A549 (cell line): ENCODE measurements at regions not wholly inside any gene's neighbourhood (a gene's known extent, or its start where the extent isn't known, plus 50 kb on each side); places are given as distances from the start of the nearest gene placed in this dataset.

Experiments
- ATAC-seq, 2 experiments: fragments of 200-7000 bp in 1 of 2; fragments of >200 bp in 1 of 2; cut with Nextera tagmentation in 1 of 2; cut with Tn5 transposase in 1 of 2; 3 replicates each; pipeline versions ENCODE4 v1.8.0 to v1.9.1; 2018 to 2020; ENCODE audit warnings: mild to moderate bottlenecking in 1 of 2, moderate library complexity in 1 of 2
- CTCF ChIA-PET: fragments of 300-600 bp; sonication (Branson Sonifier 250); formaldehyde crosslinking; extraction: SDS; loops from one replicate; lab custom pipeline; 2021; ENCODE audit warnings: antibody characterized with exemption, inconsistent platforms; lab: Yijun Ruan, JAX
- POLR2A ChIA-PET: fragments of 350-600 bp; formaldehyde crosslinking; extraction: SDS; loops from one replicate; lab custom pipeline; 2021; ENCODE audit warnings: antibody characterized with exemption, inconsistent platforms; lab: Yijun Ruan, JAX
- DNase-seq, 2 experiments: peaks; one replicate each; pipeline versions ENCODE4 v3.0.0 to v3.0.0-alpha.2; 2011 to 2016; ENCODE audit warnings: low read depth in 1 of 2, low spot score in 1 of 2
- FAIRE-seq: peaks from 2 replicates; lab custom pipeline; 2011; peaks lifted over from hg19 to GRCh38; lab: Jason Lieb, UNC
- H3K27ac ChIP-seq, 2 experiments: fragments of >200 bp; sonication (Bioruptor Twin); formaldehyde crosslinking; 3 replicates each; pipeline ENCODE4 v1.5.1; 2016 to 2017
- H3K4me1 ChIP-seq: fragments of >200 bp; sonication (Bioruptor Twin); formaldehyde crosslinking; 3 replicates; pipeline ENCODE4 v1.6.1; 2016
- H3K4me2 ChIP-seq: fragments of >200 bp; sonication (Bioruptor Twin); formaldehyde crosslinking; 3 replicates; pipeline ENCODE4 v1.6.1; 2016
- H3K4me3 ChIP-seq: fragments of >200 bp; sonication (Bioruptor Twin); formaldehyde crosslinking; 3 replicates; pipeline ENCODE4 v1.5.1; 2016
- H3K9me3 ChIP-seq: fragments of >200 bp; sonication (Bioruptor Twin); formaldehyde crosslinking; 3 replicates; pipeline ENCODE4 v1.6.1; 2016
- CBX8 ChIP-seq: fragments of 200-600 bp; sonication (generic); IDR thresholded peaks from 2 replicates; pipeline ENCODE4 v1.6.1; 2016
- CEBPB ChIP-seq, 2 experiments: fragments of >200 bp in 1 of 2; sonication (Bioruptor Twin) in 1 of 2; formaldehyde crosslinking in 1 of 2; IDR thresholded peaks; 2 replicates each; pipeline ENCODE4 v1.6.1; 2012 to 2016
- CHD4 ChIP-seq: fragments of 200-600 bp; sonication (generic); IDR thresholded peaks from 2 replicates; pipeline ENCODE4 v1.6.1; 2016; ENCODE audit warnings: antibody characterized with exemption, mild to moderate bottlenecking, borderline replicate concordance
- E2F6 ChIP-seq: IDR thresholded peaks from 2 replicates; pipeline ENCODE4 v1.6.1; 2012; ENCODE audit warnings: low read depth, borderline replicate concordance
- EHMT2 ChIP-seq: fragments of 200-600 bp; sonication (generic); IDR thresholded peaks from 2 replicates; pipeline ENCODE4 v1.6.1; 2016; ENCODE audit warnings: antibody characterized with exemption, low read depth, mild to moderate bottlenecking, moderate library complexity
- ELK1 ChIP-seq: fragments of 150-350 bp; IDR thresholded peaks from 2 replicates; pipeline ENCODE4 v1.6.1; 2014; ENCODE audit warnings: low read depth, mild to moderate bottlenecking, low read length
- HMGXB4 ChIP-seq: fragments of 250-450 bp; sonication (Bioruptor Pico); IDR thresholded peaks from 2 replicates; pipeline ENCODE4 v1.5.0; 2021; ENCODE audit warnings: mild to moderate bottlenecking, moderate library complexity, borderline replicate concordance
- HOXB5 ChIP-seq: fragments of 250-450 bp; sonication (Bioruptor Pico); IDR thresholded peaks from 2 replicates; pipeline ENCODE4 v1.5.0; 2020; ENCODE audit warnings: mild to moderate bottlenecking, moderate library complexity
- JUNB ChIP-seq: fragments of >200 bp; sonication (Bioruptor Twin); formaldehyde crosslinking; IDR thresholded peaks from 2 replicates; pipeline ENCODE4 v1.6.1; 2016
- KDM5A ChIP-seq: fragments of 200-600 bp; sonication (generic); IDR thresholded peaks from 2 replicates; pipeline ENCODE4 v1.6.1; 2016; ENCODE audit warnings: antibody characterized with exemption, mild to moderate bottlenecking
- MAX ChIP-seq: IDR thresholded peaks from 2 replicates; pipeline ENCODE4 v1.6.1; 2012
- POLR2AphosphoS2 ChIP-seq: conservative IDR thresholded peaks from 2 replicates; pipeline ENCODE4 v1.6.1; 2012; ENCODE audit warnings: low read length, improper control_type of control experiment, inconsistent platforms
- RAD21 ChIP-seq, 2 experiments: fragments of >200 bp in 1 of 2; sonication (Bioruptor Twin) in 1 of 2; formaldehyde crosslinking in 1 of 2; IDR thresholded peaks in 1 of 2; conservative IDR thresholded peaks in 1 of 2; 2 replicates in 1 of 2; 3 replicates in 1 of 2; pipeline ENCODE4 v1.6.1; 2012 to 2018; ENCODE audit warnings: inconsistent platforms in 1 of 2
- RCOR1 ChIP-seq: fragments of 150-350 bp; IDR thresholded peaks from 2 replicates; pipeline ENCODE4 v1.6.1; 2014; ENCODE audit warnings: antibody characterized with exemption, low read length, low read depth
- RNF2 ChIP-seq: fragments of 200-600 bp; sonication (generic); IDR thresholded peaks from 2 replicates; pipeline ENCODE4 v1.6.1; 2016; ENCODE audit warnings: low read depth, mild to moderate bottlenecking, antibody characterized with exemption, moderate library complexity, borderline replicate concordance
- SREBF2 ChIP-seq: fragments of 450-650 bp; IDR thresholded peaks from 2 replicates; pipeline ENCODE4 v1.6.1; 2014; ENCODE audit warnings: mild to moderate bottlenecking, moderate library complexity
- USF2 ChIP-seq: fragments of 450-650 bp; IDR thresholded peaks from 2 replicates; pipeline ENCODE4 v1.6.1; 2014; ENCODE audit warnings: antibody characterized with exemption
- ZC3H11A ChIP-seq: fragments of 450-650 bp; IDR thresholded peaks from 2 replicates; pipeline ENCODE4 v1.6.1; 2014; ENCODE audit warnings: antibody characterized with exemption, mild to moderate bottlenecking
- ZFP36 ChIP-seq: fragments of 450-650 bp; IDR thresholded peaks from 2 replicates; pipeline ENCODE4 v1.6.1; 2014; ENCODE audit warnings: borderline replicate concordance; ENCODE audit not compliant: partially characterized antibody
- WGBS: methylation state at CpG from one replicate; pipeline ENCODE4 v1.1.6; 2017; ENCODE audit errors: missing lambda C conversion rate; 5-methylcytosine and 5-hydroxymethylcytosine counted together

- FAIRE-seq (no peak), DNase-seq (no peak)
- Histone ChIP-seq H3K9me3 (no peaks in the 10 kb centered on the region), H3K4me3 (no peak overlapping the region), H3K4me1 (no peaks in the 10 kb centered on the region), H3K27ac (no peak overlapping the region), H3K4me2 (no peak overlapping the region)
- CTCF ChIA-PET = interaction anchor here (0.5 to 8.1 kb wide), 10 partner anchors 8 to 165 kb away, joined by 3 to 69 read pairs (median 4); partner anchors contain the start of gene SDC1
- 89% methylated on average over 3 of the region's 3 CpGs for WGBS
- TF ChIP-seq SREBF2 = no peak
- TF ChIP-seq ZC3H11A = no peak
- no peak for TF ChIP-seq USF2
- no peak for TF ChIP-seq CBX8
- no peak for TF ChIP-seq CHD4
- TF ChIP-seq EHMT2 = no peak
- TF ChIP-seq POLR2AphosphoS2 = no peak
- TF ChIP-seq, all 56 proteins: peak for 0
- ATAC-seq = no peak
- POLR2A ChIA-PET = no interaction called here
These were observed 75.0 kb upstream of the LAPTM4A start for GRCh38 chr2:20126469-20126868.

GRCh38 chr2:20126040-20126439 is 74.6 kb upstream of the LAPTM4A start:
- DNase-seq = no peak
- TF ChIP-seq E2F6 (no peak), RNF2 (no peak), HMGXB4 (no peak), ELK1 (no peak), JUNB (no peak), KDM5A (no peak), USF2 (no peak)
- Histone ChIP-seq H3K4me2 (no peak overlapping the region), H3K4me3 (no peak overlapping the region), H3K4me1 (no peaks in the 10 kb centered on the region), H3K9me3 (no peaks in the 10 kb centered on the region), H3K27ac (no peak overlapping the region)
- no peak for FAIRE-seq
- 63% methylated on average over 3 of the region's 3 CpGs for WGBS
- ATAC-seq = no peak
- CTCF ChIA-PET = interaction anchor here (0.5 to 8.1 kb wide), 9 partner anchors 10 to 165 kb away, joined by 3 to 69 read pairs (median 3); partner anchors contain the start of gene SDC1
- POLR2A ChIA-PET = no interaction called here

- ATAC-seq = no peak
- Histone ChIP-seq H3K4me3 (no peak overlapping the region), H3K4me2 (no peak overlapping the region)
- CTCF ChIA-PET = interaction anchor here (0.5 to 8.1 kb wide), 9 partner anchors 10 to 165 kb away, joined by 3 to 69 read pairs (median 3); partner anchors contain the start of gene SDC1
- DNase-seq = no peak
- no peak for FAIRE-seq
- TF ChIP-seq KDM5A (no peak), CEBPB (IDR thresholded peaks at IDR 0.05) (no peak), RAD21 (conservative IDR thresholded peaks at IDR 0.05 in 1 of 2, IDR thresholded peaks at IDR 0.05 in 1 of 2) (no peak), RCOR1 (no peak), ELK1 (no peak), ZFP36 (no peak), HOXB5 (CRISPR knock-in tag) (no peak), MAX (no peak)
- TF ChIP-seq, all 56 proteins: peak for 0
- POLR2A ChIA-PET = no interaction called here
- no peaks in the 10 kb centered on the region for H3K4me1 ChIP-seq
- no peak overlapping the region for H3K27ac ChIP-seq
- H3K9me3 ChIP-seq = no peaks in the 10 kb centered on the region
- WGBS = 54% methylated on average over 3 of the region's 3 CpGs
These were observed 74.2 kb upstream of the LAPTM4A start for GRCh38 chr2:20125616-20126015.
